IPS-20b (cell line): ENCODE measurements at regions not wholly inside any gene's neighbourhood (a gene's known extent, or its start where the extent isn't known, plus 50 kb on each side); places are given as distances from the start of the nearest gene placed in this dataset.

Experiments used
- H3K27ac ChIP-seq: one replicate; pipeline ENCODE4 v1.5.1; 2013; ENCODE audit warnings: low read length
- H3K27me3 ChIP-seq: 2 replicates; pipeline ENCODE4 v1.6.1; 2013; ENCODE audit warnings: mild to moderate bottlenecking, low read length, inconsistent platforms; ENCODE audit not compliant: insufficient read depth
- H3K36me3 ChIP-seq: 2 replicates; pipeline ENCODE4 v1.6.1; 2013; ENCODE audit warnings: low read depth, mild to moderate bottlenecking, inconsistent platforms, low read length, moderate library complexity; ENCODE audit not compliant: insufficient read depth
- H3K4me1 ChIP-seq: 2 replicates; pipeline ENCODE4 v1.6.1; 2013; ENCODE audit warnings: mild to moderate bottlenecking, control low read depth, inconsistent platforms, low read length, moderate library complexity; ENCODE audit not compliant: insufficient read depth
- H3K4me3 ChIP-seq: 2 replicates; pipeline ENCODE4 v1.5.1; 2013; ENCODE audit warnings: mild to moderate bottlenecking, low read length, inconsistent platforms
- H3K9ac ChIP-seq: 2 replicates; pipeline ENCODE4 v1.6.1; 2013; ENCODE audit warnings: low read depth, mild to moderate bottlenecking, inconsistent platforms, low read length, moderate library complexity
- H3K9me3 ChIP-seq: 2 replicates; pipeline ENCODE4 v1.6.1; 2013; ENCODE audit warnings: mild to moderate bottlenecking, low read depth, low read length, inconsistent platforms; ENCODE audit not compliant: insufficient read depth

GRCh38 chr6:167652042-167652700 is 174.5 kb upstream of the AFDN start:
- H3K9ac ChIP-seq = no peak overlapping the region
- peaks cover 6% of the 10 kb centered on the region; the same call in 1 of the 2 replicates for H3K4me1 ChIP-seq
- peak overlapping the region; percentile 16; the same call in 1 of the 2 replicates for H3K4me3 ChIP-seq
- H3K36me3 ChIP-seq = no peaks in the 10 kb centered on the region
- no peaks in the 10 kb centered on the region for H3K27me3 ChIP-seq
- H3K27ac ChIP-seq = no peak overlapping the region
- no peaks in the 10 kb centered on the region for H3K9me3 ChIP-seq

- Histone ChIP-seq H3K27me3 (no peaks in the 10 kb centered on the region), H3K4me3 (peak overlapping the region; percentile 16; the same call in 1 of the 2 replicates), H3K27ac (no peak overlapping the region), H3K9ac (no peak overlapping the region), H3K4me1 (0 out of 2 replicates have a peak, but pooled peaks cover 3% of the 10 kb centered on the region), H3K9me3 (no peaks in the 10 kb centered on the region), H3K36me3 (no peaks in the 10 kb centered on the region)
Observed at GRCh38 chr6:167652701-167653095, 174.0 kb upstream of the AFDN start.

GRCh38 chr6:167653561-167653960 is 173.2 kb upstream of the AFDN start:
- H3K9me3 ChIP-seq = no peaks in the 10 kb centered on the region
- 0 out of 2 replicates have a peak, but pooled peaks cover 3% of the 10 kb centered on the region for H3K4me1 ChIP-seq
- no peak overlapping the region for H3K9ac ChIP-seq
- H3K36me3 ChIP-seq = no peaks in the 10 kb centered on the region
- H3K27ac ChIP-seq = no peak overlapping the region
- no peak overlapping the region for H3K4me3 ChIP-seq
- H3K27me3 ChIP-seq = no peaks in the 10 kb centered on the region

DNA sequence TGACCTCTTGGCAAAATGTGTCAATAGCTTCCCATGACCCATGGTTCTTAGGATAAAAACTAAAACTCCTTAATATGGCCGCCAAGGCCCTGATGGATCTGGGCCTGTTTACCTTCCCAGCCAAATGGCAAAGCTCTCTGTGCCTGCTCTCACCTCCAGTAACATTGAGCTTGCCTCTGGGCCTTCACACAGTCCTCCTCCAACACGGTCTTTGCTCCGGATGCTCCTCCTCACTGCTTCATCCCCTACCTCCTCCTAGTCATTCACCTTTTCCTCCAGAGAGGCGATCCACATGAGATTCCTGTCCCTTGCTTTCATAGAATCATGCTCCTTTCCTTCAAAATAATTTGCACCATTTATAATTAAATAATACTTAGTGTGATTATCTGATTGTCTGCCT is 172.3 kb upstream of the AFDN start:
- H3K36me3 ChIP-seq = no peaks in the 10 kb centered on the region
- H3K9ac ChIP-seq = no peak overlapping the region
- H3K4me1 ChIP-seq = 0 out of 2 replicates have a peak, but pooled peaks cover 3% of the 10 kb centered on the region
- no peaks in the 10 kb centered on the region for H3K9me3 ChIP-seq
- no peaks in the 10 kb centered on the region for H3K27me3 ChIP-seq
- H3K4me3 ChIP-seq = no peak overlapping the region
- no peak overlapping the region for H3K27ac ChIP-seq

- Histone ChIP-seq H3K36me3 (no peaks in the 10 kb centered on the region), H3K4me1 (0 out of 2 replicates have a peak, but pooled peaks cover 3% of the 10 kb centered on the region), H3K27me3 (no peaks in the 10 kb centered on the region), H3K9ac (no peak overlapping the region), H3K4me3 (no peak overlapping the region), H3K27ac (no peak overlapping the region), H3K9me3 (no peaks in the 10 kb centered on the region)
Observed at GRCh38 chr6:167655174-167655821, 171.4 kb upstream of the AFDN start.

- Histone ChIP-seq H3K9ac (no peak overlapping the region), H3K4me3 (no peak overlapping the region), H3K27me3 (no peaks in the 10 kb centered on the region), H3K36me3 (no peaks in the 10 kb centered on the region), H3K9me3 (no peaks in the 10 kb centered on the region), H3K27ac (no peak overlapping the region), H3K4me1 (no peaks in the 10 kb centered on the region)
Observed at GRCh38 chr6:167658106-167658505, 168.6 kb upstream of the AFDN start.

DNA sequence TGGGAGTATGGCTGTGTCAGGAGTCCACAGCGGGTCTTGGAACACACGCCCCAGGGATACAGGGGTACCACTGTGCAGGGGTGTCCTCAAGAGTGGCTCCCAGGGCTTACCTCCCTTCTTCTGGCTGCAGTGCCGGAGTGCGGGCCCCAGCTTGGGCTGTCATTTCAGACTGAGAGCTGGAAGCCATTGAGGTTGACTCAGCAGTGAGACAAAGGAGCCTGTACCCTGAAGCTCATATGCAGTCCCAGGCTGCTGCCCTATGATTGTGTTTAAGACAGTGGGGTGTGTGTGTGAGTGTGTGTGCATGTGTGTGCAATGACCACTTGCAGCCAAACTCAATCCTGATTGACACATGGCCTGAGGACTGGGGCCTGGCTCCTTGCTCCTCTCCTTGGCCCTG is 167.7 kb upstream of the AFDN start:
- no peaks in the 10 kb centered on the region for H3K9me3 ChIP-seq
- H3K27me3 ChIP-seq = no peaks in the 10 kb centered on the region
- no peak overlapping the region for H3K9ac ChIP-seq
- H3K4me3 ChIP-seq = no peak overlapping the region
- no peak overlapping the region for H3K27ac ChIP-seq
- no peaks in the 10 kb centered on the region for H3K4me1 ChIP-seq
- no peaks in the 10 kb centered on the region for H3K36me3 ChIP-seq

GRCh38 chr6:167660424-167660823 is 166.3 kb upstream of the AFDN start:
- H3K36me3 ChIP-seq = no peaks in the 10 kb centered on the region
- no peaks in the 10 kb centered on the region for H3K27me3 ChIP-seq
- no peak overlapping the region for H3K4me3 ChIP-seq
- no peak overlapping the region for H3K9ac ChIP-seq
- H3K4me1 ChIP-seq = no peaks in the 10 kb centered on the region
- H3K9me3 ChIP-seq = no peaks in the 10 kb centered on the region
- H3K27ac ChIP-seq = no peak overlapping the region

DNA sequence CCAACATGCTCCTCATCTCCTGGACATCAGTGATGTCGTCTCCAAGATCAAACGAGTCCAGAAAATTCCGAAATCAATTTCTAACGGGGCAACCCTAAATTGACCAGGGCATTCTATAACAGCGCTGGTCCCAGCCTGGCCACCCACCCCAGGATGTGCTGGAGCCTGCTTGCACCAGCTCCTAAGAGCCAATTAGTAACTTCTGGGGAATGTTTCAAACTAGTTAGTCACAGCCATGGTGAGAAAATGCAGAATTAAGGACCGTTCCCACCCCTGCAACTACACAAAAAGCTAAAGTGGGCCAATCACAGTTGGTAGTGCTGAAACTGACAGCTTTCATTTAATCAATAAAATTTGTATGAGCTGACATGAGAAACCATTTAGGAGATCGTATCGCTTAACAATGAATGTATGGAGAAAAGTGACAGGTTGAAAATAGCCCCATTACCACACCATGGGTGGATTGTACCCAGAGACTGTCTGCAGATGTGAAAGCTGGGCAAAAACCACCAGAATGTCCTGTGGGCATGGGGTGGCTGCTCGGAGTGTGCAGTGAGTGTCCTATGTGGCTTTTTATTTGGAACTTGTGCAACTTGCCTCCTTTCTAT is 165.7 kb upstream of the AFDN start:
- no peaks in the 10 kb centered on the region for H3K4me1 ChIP-seq
- H3K4me3 ChIP-seq = no peak overlapping the region
- no peaks in the 10 kb centered on the region for H3K9me3 ChIP-seq
- no peak overlapping the region for H3K27ac ChIP-seq
- H3K27me3 ChIP-seq = no peaks in the 10 kb centered on the region
- no peak overlapping the region for H3K9ac ChIP-seq
- H3K36me3 ChIP-seq = no peaks in the 10 kb centered on the region

GRCh38 chr6:167661552-167662044 is 165.1 kb upstream of the AFDN start:
- no peaks in the 10 kb centered on the region for H3K4me1 ChIP-seq
- H3K9me3 ChIP-seq = no peaks in the 10 kb centered on the region
- H3K4me3 ChIP-seq = no peak overlapping the region
- H3K9ac ChIP-seq = no peak overlapping the region
- no peak overlapping the region for H3K27ac ChIP-seq
- no peaks in the 10 kb centered on the region for H3K36me3 ChIP-seq
- no peaks in the 10 kb centered on the region for H3K27me3 ChIP-seq

DNA sequence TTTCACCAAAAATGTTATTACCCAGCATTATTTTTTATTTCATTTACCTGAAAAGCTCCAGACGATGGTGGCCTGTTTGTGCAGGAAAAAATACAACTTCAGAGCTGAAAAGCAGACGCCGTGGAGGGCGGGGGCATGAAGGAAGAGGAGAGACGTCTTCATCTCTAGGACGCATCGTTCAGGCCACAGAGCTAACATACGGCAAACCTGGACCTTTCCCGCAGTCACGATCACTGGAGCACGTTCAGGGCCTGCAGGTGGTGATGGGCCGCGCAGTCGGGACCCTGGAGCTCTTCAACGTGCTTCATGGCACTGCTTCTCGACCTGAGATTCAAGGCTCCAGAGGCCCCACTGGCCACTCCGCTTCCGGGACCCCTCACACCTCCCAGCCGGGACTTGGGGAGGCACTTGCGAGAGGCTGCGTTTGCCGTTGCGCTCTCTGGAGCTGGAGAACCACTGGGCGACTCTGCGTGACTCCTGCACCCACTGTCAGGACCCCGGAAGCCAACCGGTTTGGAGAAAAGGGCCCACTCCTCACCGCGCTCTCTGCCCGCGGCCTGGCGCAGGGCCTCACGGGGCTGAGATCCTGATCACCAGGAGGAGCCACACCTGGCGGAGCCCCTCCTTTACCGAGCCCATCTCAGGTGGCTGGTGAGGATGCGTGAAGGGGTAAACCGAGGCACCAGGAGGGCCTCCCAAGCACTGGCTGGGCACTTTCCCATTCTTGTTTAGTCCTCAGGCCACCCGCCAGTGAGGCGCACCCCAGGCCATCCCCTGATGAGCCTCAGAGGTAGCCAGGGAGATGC is 164.4 kb upstream of the AFDN start:
- no peak overlapping the region for H3K4me3 ChIP-seq
- no peak overlapping the region for H3K27ac ChIP-seq
- no peaks in the 10 kb centered on the region for H3K9me3 ChIP-seq
- H3K36me3 ChIP-seq = no peaks in the 10 kb centered on the region
- no peak overlapping the region for H3K9ac ChIP-seq
- H3K27me3 ChIP-seq = no peaks in the 10 kb centered on the region
- no peaks in the 10 kb centered on the region for H3K4me1 ChIP-seq
